ENCODE measurements at regions not wholly inside any gene's neighbourhood (a gene's known extent, or its start where the extent isn't known, plus 50 kb on each side); places are given as distances from the start of the nearest gene placed in this dataset.

DNA sequence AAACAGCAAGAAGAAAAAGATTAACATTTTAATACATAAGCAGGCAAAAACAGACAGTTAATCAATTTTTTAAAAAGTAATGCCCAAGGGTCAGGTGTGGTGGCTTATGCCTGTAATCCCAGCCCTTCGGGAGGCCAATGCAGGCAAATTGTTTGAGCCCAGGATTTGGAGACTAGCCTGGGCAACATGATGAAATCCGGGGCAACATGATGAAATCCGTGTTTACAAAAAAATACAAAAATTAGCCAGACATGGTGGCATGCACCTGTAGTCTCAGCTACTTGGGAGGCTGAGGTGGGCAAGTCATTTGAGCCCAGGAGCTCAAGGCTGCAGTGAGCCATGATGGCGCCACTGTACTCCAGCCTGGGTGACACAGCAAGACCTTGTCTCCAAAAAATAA lies 94.1 kb upstream of the DST start:
- Mint-ChIP-seq H3K36me3 (ENCODE audit: insufficient read depth in 1 of 3, low read depth in 3 of 3) (peaks cover 0 to 5% (median 3%) of the 10 kb centered on the region in 3 experiments; a peak in 4 of 7 replicates), H3K27me3 (ENCODE audit: low read depth) (no peaks in the 10 kb centered on the region), H3K9me3 (no peaks in the 10 kb centered on the region), H3K4me3 (no peak overlapping the region), H3K4me1 (peaks cover 26% of the 10 kb centered on the region in 2 experiments), H3K27ac (no peak overlapping the region)
- no peaks in the 10 kb centered on the region for H3K9me3 ChIP-seq (ENCODE audit: control insufficient read depth, low read depth, low read length)
- no peaks in the 10 kb centered on the region for H3K27me3 ChIP-seq (ENCODE audit: insufficient read depth, low read length)
- H3K79me1 ChIP-seq (ENCODE audit: insufficient read depth, low read depth, low read length, poor library complexity, severe bottlenecking): no peaks in the 10 kb centered on the region
- no peak overlapping the region for H3K18ac ChIP-seq (ENCODE audit: insufficient read length, low read depth, low read length)
- TF ChIP-seq, protein P1, sequence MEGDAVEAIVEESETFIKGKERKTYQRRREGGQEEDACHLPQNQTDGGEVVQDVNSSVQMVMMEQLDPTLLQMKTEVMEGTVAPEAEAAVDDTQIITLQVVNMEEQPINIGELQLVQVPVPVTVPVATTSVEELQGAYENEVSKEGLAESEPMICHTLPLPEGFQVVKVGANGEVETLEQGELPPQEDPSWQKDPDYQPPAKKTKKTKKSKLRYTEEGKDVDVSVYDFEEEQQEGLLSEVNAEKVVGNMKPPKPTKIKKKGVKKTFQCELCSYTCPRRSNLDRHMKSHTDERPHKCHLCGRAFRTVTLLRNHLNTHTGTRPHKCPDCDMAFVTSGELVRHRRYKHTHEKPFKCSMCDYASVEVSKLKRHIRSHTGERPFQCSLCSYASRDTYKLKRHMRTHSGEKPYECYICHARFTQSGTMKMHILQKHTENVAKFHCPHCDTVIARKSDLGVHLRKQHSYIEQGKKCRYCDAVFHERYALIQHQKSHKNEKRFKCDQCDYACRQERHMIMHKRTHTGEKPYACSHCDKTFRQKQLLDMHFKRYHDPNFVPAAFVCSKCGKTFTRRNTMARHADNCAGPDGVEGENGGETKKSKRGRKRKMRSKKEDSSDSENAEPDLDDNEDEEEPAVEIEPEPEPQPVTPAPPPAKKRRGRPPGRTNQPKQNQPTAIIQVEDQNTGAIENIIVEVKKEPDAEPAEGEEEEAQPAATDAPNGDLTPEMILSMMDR (conservative IDR thresholded peaks at IDR 0.05): no peak
- H2AK5ac ChIP-seq (ENCODE audit: insufficient read length, low read length): no peak overlapping the region
- H3K9ac ChIP-seq (ENCODE audit: extremely low read depth, insufficient read length, low read length): no peak overlapping the region
- H2BK5ac ChIP-seq (ENCODE audit: insufficient read length, low read length): no peak overlapping the region
- peaks cover 4% of the 10 kb centered on the region; the same call in 1 of the 2 replicates for H3K4me1 ChIP-seq (ENCODE audit: insufficient read depth, low read length)
- H3K14ac ChIP-seq (ENCODE audit: insufficient read depth, low read length): no peak overlapping the region
- no peak overlapping the region for H4K8ac ChIP-seq (replicated peaks; ENCODE audit: insufficient read length, low read depth, low read length)
- H2BK20ac ChIP-seq (ENCODE audit: low read depth, low read length, poor library complexity, severe bottlenecking): no peak overlapping the region
- no peaks in the 10 kb centered on the region for H3K23me2 ChIP-seq (ENCODE audit: insufficient read length, low read depth, low read length, poor library complexity, severe bottlenecking)
- H3K79me2 ChIP-seq (ENCODE audit: insufficient read depth, low read length): peaks cover 23% of the 10 kb centered on the region; the same call in 1 of the 2 replicates
- H2BK15ac ChIP-seq (ENCODE audit: low read depth, low read length): no peak overlapping the region
- no peaks in the 10 kb centered on the region for H4K20me1 ChIP-seq (ENCODE audit: control insufficient read depth, insufficient read depth, insufficient read length)
- H3K23ac ChIP-seq (ENCODE audit: insufficient read length, low read depth, low read length): no peak overlapping the region
- H3K4ac ChIP-seq (ENCODE audit: low read depth, low read length): no peak overlapping the region
- no peak overlapping the region for H4K5ac ChIP-seq (ENCODE audit: insufficient read length, low read depth, low read length)
- H3K27ac ChIP-seq (ENCODE audit: insufficient read length, low read depth, low read length): no peak overlapping the region
- WGBS (ENCODE audit: extremely low coverage, insufficient read length, low lambda C conversion rate): no CpG with 5 or more reads among the region's 4 CpGs
- H3T11ph ChIP-seq (ENCODE audit: low read length): no peak overlapping the region
- no peak for DNase-seq
- no peak overlapping the region for H3K4me2 ChIP-seq (ENCODE audit: insufficient read depth, insufficient read length, low read length)
- H2BK120ac ChIP-seq (ENCODE audit: low read depth, low read length, poor library complexity, severe bottlenecking): no peak overlapping the region
- no peak overlapping the region for H2BK12ac ChIP-seq (ENCODE audit: insufficient read length, low read depth, low read length)
- H4K91ac ChIP-seq (ENCODE audit: insufficient read length, low read depth, low read length): no peak overlapping the region
- H3K56ac ChIP-seq (ENCODE audit: insufficient read length, low read depth, low read length): no peak overlapping the region
- H2AFZ ChIP-seq (ENCODE audit: low read length): no peak overlapping the region
